ENCODE measurements at regions not wholly inside any gene's neighbourhood (a gene's known extent, or its start where the extent isn't known, plus 50 kb on each side); places are given as distances from the start of the nearest gene placed in this dataset.
"Not testable (repeated sequence)": the region's sequence is repeated elsewhere in the genome, so short reads cannot be mapped to it uniquely, and the experiment has no call there.

DNA sequence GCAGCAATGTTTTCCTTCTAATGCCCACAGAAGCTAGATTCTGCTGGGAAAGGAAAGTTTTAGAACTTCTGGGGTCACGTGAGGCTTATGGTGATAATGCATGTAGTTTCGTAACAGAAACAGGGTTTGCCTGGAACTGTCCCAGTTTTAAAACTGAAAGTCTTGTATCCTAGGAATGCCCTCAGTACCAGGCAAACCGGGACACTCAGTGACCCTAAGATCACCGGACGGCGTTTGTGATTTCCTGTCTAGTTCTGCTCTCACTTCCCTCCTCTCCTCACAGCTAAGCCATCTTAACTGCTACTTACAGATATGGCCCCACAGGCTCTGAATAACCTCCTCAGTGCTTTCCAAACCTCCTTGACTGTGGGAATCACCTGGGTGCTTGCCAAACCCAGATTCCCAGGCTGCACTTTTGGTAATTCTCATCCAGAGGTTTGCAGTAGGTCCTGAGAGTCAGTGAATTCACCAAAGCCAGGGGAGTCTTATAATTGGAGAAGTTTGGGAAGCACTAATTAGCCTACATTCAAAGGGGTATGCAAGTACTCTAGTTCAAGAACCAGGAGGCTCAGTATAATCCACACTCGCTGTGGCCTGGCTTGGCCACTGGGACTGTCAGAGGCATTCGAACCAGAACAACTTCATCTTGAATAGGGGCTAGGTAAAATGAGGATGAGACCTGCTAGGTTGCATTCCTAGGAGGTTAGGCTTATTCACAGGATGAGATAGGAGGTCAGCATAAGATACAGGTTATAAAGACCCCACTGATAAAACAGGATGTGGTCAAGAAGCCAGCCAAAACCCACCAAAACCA is 231.6 kb upstream of the MYLIP start:
- DNase-seq: no peak

DNA sequence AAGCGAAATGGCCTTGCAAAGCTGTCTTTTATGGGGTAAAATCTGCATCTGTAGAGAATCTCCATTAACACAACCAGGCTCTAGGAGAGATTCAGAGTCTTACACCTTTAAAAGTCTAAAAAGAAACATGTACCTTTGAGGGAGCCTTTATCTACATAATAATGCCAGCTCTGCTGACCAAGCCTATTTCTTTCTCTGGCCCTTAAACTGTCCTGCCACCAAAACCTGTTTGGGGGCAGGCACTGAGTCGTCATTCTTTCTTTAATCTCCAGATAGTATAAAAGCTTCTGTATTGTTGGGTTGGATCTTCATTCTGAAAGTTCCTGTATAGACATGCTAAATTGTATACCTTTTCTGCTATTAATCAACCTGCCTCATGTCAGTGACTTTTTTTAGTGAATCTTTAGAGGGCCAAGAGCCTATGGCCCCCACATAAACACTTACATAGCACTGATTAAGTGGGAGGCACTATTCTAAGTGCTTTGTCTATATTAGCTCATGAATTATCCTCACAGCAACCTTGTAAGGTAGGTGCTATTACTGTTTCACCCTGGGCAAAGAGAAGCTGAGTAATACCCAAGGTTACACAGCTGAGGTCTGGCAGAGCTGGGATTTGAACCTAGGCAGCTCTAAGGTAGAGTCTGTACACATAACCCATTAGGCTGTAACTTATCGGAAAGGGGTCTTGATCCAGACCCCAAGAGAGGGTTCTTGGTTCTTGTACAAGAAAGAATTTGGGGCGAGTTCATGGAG is 232.3 kb upstream of the DTNBP1 start:
- no peak for DNase-seq

DNA sequence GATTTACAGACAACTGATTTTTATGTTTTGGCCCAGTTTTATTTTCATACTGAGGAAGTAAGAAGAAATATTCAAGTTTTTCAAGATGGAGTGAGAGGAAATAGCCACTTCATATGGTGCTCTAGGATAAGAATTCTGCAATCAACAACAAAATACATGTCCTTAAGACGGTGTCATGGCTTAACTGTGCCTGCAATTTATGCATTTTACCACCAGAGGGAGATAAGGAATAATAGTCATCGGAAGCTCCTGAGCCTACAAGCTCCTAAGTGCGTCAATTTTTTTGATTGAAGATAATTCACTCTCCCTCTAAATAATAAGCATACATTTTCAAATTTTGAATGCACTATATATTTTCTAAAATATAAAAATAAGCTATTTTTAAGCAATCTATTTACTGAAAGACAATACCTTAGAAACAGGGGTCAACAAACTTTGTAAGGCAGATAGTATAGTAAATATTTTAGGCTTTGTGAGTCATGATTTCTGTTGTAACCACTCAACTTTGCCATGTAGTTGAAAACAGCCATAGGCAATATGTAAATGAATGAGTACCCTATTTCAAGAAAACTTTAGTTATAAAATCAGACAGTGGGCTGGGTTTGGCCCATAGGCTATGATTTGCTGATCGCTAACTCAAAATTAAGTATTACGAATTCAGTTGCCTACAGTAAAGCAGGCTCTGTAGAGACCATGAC is 230.9 kb upstream of the DTNBP1 start:
- DNase-seq: no peak

DNA sequence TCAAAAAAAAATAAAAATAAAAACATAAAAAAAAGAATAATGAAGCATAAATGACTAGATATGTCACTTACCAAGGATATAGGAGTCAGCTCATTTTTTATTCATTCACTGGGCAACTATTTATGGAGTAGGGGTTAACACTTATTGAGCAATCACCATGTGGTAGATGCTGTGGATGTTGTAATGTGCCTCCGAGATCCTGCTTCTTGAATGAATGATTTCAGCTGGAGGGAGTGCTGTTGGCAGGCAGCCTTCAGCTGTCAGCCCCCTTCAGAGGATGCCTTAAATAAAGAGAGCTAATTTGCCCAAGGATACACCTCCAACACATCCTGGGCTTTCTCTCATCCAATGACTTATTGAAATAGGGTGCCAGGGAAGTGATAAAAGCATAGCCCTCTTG is 229.5 kb upstream of the DTNBP1 start:
- no peak for DNase-seq

DNA sequence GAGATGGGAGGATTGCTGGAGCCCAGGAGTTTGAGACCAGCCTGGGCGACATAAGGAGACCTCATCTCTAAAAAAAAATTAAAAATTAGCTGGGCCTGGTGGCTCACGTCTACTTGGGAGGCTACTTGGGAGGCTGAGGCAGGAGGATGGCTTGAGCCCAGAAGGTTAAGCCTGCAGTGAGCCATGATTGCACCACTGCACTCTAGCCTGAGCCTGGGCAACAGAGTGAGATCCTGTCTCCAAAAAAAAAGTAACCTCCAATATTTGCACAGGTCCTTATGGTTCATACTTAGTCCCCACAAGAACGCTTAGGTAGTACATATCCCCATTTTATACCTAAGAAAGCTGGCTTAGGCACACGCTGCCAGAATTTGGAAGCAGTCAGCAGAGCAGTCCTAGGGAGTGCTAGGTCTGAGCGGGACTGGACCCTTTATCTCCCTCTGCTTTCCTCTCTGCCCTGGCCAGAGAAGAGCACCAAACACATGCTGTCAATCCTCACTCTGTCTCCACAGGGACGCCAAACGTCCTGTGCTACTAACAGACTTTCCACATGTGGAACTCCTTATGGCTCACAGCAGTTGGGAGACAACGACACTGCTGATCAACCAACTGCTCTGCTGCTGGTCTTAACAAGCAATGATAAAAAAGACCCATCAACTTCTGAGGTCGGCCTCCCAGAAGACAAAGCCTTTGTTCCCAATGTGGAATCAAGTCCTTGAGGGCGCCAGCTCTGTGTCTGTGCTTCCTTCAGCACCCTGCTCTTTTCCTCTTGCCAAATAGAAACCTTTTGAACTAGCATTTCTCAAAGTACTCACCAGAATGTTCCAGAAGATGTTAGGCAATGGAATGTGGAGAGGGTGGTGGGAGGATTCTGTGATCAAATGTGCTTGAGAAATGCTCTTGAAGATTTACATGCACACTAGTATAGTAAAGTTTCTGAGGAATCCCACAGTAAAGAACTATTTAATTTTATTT is 226.3 kb upstream of the DTNBP1 start:
- no peak for DNase-seq

DNA sequence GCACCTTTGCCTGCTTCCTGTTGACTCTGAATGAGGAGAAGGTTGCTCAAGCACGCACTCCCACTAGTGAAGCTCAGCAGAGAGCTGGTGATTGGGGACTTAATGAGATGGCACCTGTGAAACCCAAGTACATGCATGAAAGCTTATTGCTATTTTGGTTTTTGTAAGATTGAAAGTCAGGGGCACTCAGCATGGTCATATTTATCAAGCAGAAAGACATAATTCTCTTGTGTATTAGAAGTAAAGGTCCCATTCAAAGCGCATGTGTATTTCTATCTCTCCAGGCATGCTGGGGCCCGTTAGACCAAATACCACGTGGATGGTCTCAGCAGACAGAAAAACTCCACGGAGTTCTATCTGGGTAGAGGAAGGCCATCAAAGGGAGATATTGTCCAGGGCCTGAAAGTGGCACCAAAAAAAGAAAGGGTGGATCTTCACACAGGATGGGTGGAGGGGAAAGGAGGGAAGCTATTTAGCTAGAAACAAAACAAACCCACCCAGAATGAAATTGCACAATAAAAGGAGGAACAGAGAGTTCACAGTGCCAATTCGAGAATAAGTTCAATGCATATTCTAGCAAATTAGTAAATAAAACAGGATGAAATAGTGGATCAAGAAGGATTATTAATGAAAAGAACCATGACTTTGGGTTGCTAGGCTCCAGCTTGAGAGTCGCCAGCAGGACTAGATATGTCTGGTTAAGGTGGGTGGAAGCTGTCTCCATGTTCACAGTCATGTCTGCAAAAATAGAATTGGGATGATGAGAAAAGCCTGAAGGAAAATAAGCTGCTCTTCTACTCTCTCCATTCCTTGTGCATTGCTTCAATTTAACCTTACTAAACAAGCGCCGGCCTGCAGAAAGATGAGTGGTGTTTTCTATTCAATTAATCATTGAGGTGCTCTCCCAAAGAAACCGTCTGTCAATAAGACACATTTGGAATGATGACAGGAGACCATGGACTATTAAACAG is 224.9 kb upstream of the DTNBP1 start:
- no peak for DNase-seq

DNA sequence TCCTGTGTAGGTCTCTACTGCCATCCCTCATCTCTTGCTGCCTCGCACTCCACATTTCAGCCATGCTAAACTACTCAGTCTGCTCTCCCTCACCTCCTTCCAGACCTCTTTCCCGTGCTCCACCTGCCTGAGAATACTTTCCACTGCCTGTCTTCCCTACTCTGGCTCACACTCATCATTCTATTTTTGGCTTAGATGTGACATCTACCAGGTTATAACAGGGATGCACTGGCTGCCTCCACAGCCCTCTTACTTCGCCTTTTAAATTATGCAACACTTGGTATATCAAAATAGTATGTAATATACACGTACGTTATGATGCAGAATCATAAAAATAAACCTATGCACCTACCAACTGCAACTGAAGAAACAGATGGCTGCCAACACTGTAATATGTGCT is 222.8 kb upstream of the DTNBP1 start:
- DNase-seq: no peak

DNA sequence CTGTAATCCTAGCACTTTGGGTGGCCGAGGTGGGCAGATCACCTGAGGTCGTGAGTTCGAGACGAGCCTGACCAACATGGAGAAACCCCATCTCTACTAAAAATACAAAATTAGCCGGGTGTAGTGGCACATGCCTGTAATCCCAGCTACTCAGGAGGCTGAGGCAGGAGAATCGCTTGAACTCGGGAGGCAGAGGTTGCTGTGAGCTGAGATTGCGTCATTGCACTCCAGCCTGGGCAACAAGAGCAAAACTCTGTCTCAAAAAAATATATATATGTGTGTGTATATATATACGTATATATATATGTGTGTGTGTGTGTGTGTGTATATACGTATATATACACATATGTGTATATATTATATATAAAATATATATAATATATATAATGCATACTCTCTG is 220.8 kb upstream of the DTNBP1 start:
- DNase-seq: not testable (repeated sequence)

DNA sequence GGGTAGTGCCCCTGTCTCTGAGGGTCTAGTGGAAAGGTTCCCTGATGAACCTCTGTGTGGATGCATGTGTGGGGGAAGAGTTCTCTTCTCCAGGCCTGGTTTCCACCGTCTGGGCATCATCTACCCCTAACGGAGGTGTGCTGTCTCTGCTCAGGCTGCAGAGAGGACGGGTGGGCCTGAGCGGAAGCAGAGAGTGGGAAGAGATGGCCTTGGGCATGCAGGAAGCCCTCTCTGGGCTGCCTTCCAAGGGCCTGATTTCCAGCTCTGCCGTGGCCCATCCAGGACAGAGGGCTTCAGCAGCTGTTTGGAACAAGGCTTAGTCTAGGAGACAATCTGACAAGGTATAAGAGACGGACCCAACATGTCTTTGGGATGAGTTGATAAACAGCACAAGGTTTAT is 220.1 kb upstream of the DTNBP1 start:
- DNase-seq: no peak

DNA sequence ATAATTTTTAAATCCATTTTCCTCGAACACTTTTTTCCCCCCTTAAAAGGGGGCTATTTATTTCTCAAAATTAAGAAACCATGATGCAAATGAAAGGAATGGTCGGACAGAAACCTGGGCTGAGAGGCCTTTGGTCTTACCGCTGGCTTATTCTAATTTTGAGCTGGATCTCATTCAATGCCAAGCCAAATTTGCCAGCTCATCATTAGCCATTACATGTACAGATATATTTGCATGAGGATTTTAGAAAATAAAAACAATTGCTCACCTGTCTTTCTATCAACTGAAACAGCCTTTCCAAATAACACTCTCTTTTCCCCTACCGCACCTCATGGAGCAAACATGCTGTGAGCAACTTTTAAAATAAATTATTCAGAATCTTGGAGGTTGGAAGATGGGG is 219.5 kb upstream of the DTNBP1 start:
- DNase-seq: no peak

DNA sequence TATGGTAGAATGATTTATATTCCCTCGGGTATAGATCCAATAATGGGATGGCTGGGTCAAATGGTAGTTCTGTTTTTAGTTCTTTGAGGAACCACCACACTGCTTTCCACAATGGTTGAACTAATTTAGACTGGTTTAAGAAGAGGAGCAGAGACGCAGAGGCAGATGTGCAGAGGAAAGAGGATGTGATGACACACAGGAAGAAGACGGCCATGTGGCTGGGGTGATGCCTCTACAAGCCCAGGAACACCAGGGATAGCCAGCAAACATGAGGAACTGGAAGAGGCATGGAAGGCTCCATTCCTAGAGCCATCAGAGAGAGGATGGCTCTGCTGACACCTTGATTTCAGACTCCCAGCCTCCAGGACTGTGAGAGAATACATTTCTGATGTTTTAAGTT is 218.3 kb upstream of the DTNBP1 start:
- no peak for DNase-seq

DNA sequence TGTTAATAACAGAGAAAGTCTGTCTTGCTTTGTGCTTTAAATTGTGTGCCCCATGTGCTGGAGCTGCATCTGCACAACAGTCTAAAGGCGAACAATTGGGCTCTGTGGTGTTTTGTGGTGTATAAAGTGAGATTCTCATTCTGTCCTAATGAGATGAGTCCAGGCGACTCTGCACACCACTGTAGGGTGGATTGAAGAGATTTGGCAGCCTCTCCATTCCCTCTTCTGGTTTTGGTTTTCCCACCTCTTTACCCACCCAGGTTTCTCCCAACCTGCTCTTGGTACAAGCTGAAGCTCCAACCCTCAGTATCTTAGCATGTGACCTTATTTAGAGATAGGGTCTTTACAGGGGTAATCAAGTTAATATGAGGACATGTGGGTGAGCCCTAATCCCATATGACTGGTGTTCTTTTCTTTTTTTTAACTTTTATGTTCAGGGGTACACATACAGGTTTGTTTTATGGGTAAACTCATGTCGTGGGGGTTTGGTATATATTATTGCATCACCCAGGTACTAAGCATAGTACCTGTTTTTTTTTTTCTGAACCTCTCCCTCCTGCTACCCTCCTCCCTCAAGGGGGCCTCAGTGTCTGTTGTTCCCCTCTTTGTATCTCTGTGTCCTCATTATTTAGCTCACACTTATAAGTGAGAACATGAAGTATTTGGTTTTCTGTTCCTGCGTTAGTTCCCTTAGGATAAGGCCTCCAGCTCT is 217.6 kb upstream of the DTNBP1 start:
- DNase-seq: no peak

DNA sequence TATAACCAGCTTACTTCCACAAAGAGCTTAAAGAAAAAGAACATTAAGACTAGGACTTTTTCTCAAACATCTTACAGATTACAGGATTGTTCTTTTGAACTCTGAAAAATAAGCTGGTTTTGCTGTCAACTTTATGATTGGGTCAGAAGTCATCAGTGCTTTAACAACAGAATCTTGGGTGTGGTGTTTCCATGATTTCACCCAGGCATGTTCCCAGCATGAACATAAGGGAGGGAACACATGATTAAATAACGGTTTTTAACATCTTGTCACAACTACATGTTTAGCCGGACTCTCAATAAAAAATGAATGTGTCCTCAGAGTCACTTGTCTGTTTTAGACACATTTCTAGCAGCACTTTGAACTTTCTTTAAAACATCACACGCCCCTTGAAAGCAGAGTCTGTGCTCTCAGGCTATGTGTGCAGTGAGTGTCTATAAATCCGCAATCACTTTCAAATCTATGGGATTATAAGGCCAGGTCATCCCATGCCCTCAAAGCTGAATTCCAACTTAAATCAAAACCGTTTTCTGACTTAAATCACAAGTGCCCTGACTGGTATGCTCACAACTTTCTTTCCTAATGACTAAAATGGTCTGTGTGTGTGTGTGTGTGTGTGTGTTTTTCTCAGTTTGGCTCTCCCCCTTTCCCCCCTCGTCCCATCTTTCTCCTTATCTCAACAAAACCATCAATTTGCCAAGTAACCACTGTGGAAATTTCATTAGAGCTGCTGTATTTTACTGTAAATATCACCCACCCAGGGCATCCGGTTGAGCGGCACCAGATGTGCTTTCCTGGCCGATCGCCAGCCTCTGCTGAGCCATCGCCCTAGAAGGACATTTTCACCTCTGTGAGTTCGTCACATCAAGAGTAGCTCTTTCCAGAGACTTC is 216.8 kb upstream of the DTNBP1 start:
- peak; percentile 41 for DNase-seq

DNA sequence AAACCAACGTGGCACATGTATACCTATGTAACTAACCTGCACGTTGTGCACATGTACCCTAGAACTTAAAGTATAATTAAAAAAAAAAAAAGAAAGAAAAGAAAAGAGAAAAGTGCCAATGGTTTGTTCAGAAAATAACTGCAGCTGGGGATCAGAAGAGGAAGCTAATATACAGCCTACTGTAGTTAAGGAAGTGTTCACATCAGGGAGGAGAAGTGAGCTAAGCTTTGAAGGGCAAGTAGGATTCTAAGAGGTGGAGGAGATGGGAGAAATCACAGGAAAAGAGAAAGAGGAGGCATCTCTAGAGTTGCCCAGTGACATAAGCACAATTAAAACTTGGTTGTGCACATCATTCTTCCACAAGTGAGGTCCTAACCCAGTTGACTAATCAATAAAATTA is 214.4 kb upstream of the DTNBP1 start:
- DNase-seq: no peak

DNA sequence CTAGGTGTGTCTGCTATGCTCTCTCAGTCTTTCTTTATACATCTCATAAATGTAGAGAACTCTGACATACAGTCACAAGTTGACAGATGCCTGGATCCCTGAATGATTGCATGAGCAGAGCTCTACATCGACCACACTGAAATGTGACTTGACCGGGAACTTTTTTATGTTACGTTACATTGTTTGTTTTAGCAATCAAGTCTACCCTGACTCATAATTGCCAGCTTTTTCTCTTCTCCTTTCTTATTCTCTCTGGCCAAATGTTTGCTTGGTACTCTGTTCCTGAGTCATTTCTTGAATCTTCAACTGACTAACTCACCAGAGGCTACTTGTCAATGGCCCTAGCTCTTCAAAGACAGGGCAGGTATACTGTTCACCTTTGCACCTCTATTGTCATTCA is 213.6 kb upstream of the DTNBP1 start:
- no peak for DNase-seq

DNA sequence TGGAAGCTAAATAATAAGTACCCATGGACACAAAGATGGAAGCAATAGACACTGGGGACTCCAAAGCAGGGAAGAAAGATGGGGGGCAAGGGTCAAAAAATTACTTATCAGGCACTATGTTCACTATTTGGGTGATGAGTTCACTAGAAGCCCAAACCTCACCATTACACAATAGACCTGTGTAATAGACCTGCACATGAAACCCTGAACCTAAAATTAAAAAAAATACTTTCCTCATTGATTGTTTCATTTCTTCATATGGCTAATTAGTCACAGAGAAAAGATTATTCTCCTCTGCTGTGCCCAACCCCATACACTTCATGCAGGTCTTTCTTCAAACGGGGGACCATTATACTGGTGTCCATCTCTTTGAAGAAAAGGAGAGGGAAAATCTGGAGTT is 213.0 kb upstream of the DTNBP1 start:
- DNase-seq: no peak

DNA sequence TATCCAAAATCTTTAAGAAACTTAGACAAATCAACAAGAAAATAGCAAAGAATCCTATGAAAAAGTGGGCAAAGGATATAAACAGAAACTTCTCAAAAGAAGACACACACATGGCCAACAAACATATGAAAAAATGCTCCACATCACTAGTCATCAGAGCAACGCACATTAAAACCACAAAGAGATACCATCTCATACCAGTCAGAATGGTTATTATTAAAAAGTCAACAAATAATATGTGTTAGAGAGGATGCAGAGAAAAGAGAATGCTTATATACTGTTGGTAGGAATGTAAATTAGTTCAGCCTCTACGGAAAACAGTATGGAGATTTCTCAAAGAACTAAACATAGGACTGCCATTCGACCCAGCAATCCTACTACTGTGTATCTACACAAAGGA is 212.0 kb upstream of the DTNBP1 start:
- no peak for DNase-seq

DNA sequence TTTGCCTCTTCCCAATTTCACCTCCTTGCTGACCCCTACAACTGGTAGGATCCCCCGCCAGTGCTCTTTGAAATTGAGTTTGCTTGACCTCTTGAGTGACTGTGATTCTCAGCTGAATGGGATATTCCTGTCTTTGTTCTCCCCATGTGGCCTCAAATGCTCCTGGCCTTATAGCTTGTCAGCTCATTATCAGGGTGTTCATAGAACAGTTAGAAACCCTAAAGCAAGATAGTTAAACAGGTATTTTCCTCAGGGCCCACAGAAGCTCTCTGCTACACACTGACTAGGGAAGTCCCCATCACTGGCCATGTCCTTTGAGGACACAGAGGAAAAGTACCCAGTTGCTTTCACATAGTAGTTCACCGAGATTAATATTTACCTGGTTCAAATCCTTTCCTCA is 211.5 kb upstream of the DTNBP1 start:
- DNase-seq: no peak

DNA sequence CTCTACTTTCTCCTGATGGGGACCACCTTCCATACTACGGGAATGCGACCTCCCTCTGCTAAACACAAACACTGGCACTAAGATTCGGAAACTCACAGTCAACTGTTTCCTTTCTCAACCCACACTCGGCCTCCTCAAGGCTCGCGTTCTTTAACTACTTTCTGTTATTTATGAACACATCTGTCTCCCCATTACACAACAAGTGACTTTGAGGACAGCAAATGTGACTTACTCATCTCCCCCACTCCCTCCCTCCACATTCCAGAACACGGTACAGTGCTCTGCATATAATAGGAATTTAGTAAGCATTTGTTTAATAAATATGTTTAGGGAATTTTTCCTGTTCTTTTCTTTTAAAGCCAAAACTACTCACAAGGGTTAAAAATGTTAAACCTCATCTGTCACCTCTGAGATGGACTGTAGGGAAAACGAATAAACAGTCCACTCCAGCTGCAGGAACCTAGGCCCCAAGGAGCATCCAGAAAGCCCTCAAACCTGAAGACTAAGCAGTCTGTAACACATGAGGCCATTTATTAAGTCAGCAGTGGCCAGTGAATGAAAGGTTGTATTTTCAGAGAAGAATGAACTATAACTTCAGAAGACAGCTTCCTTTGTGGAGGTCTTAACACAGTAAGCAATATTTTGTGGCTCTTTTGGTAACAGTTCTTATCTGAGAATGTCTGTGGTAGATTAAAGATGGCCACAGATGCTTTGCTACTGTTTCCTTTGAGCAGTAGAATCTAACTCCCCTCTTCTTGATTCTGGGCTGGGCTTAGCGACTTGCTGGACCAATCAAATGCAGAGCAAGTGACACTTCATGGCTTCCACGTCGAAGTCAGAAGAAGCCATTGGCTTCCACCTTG is 209.6 kb upstream of the DTNBP1 start:
- no peak for DNase-seq

Measured in activated naive CD4-positive, alpha-beta T cell treated with Interleukin-2 at 50 U/mL for 16 hours (primary cell).